Fibroblast of lung (primary cell): ENCODE measurements at regions not wholly inside any gene's neighbourhood (a gene's known extent, or its start where the extent isn't known, plus 50 kb on each side); places are given as distances from the start of the nearest gene placed in this dataset.

ENCODE experiments used
- DNase-seq, 2 donors: peaks; one replicate each; pipeline versions ENCODE4 v3.0.0 to v3.0.0-alpha.2; 2010; ENCODE audit warnings: low read depth in 2 of 2
- H2AFZ ChIP-seq: 2 replicates; pipeline ENCODE4 v1.5.1; 2012; ENCODE audit warnings: low read length, control low read depth, inconsistent platforms
- H3K27ac ChIP-seq: 2 replicates; pipeline ENCODE4 v1.5.1; 2011; ENCODE audit warnings: low read length, control low read depth; ENCODE audit not compliant: insufficient read depth
- H3K27me3 ChIP-seq: 2 replicates; pipeline ENCODE4 v1.5.1; 2011; ENCODE audit warnings: mild to moderate bottlenecking, low read length; ENCODE audit not compliant: control insufficient read depth, insufficient read depth
- H3K36me3 ChIP-seq: 2 replicates; pipeline ENCODE4 v1.5.1; 2011; ENCODE audit warnings: low read length; ENCODE audit not compliant: control insufficient read depth, insufficient read depth
- H3K4me1 ChIP-seq: 2 replicates; pipeline ENCODE4 v1.5.1; 2011; ENCODE audit warnings: low read length; ENCODE audit not compliant: control insufficient read depth, insufficient read depth; ENCODE audit errors: extremely low read depth
- H3K4me2 ChIP-seq: 2 replicates; pipeline ENCODE4 v1.5.1; 2011; ENCODE audit warnings: low read length, control low read depth; ENCODE audit not compliant: insufficient read depth; ENCODE audit errors: extremely low read depth
- H3K4me3 ChIP-seq, 4 experiments: fragments of 200-600 bp in 1 of 4; sonication (generic) in 1 of 4; replicated peaks in 1 of 4; 2 replicates each; pipeline ENCODE4 v1.5.1; 2011 to 2016; ENCODE audit warnings: low read length in 4 of 4, low read depth in 3 of 4, mild to moderate bottlenecking in 3 of 4, control low read depth in 2 of 4, inconsistent platforms in 1 of 4, mixed read lengths in 1 of 4; ENCODE audit not compliant: insufficient read depth in 1 of 4; ENCODE audit errors: control extremely low read depth in 1 of 4
- H3K79me2 ChIP-seq: 2 replicates; pipeline ENCODE4 v1.5.1; 2012; ENCODE audit warnings: mild to moderate bottlenecking, low read length, inconsistent platforms; ENCODE audit not compliant: control insufficient read depth, insufficient read depth
- H3K9ac ChIP-seq: 2 replicates; pipeline ENCODE4 v1.5.1; 2011; ENCODE audit warnings: mild to moderate bottlenecking, low read length, control low read depth; ENCODE audit not compliant: insufficient read depth
- H3K9me3 ChIP-seq: 2 replicates; pipeline ENCODE4 v1.5.1; 2012; ENCODE audit warnings: low read depth, low read length; ENCODE audit not compliant: control insufficient read depth, insufficient read depth
- H4K20me1 ChIP-seq: 2 replicates; pipeline ENCODE4 v1.5.1; 2011; ENCODE audit warnings: low read length; ENCODE audit not compliant: control insufficient read depth, insufficient read depth; ENCODE audit errors: extremely low read depth
- EZH2 ChIP-seq: IDR thresholded peaks from 2 replicates; pipeline ENCODE4 v1.5.1; 2012; ENCODE audit warnings: low read length, control low read depth, mild to moderate bottlenecking; ENCODE audit errors: missing control alignments
- TF ChIP-seq, protein P1 (sequence below), 2 donors: IDR thresholded peaks in 1 of 2; conservative IDR thresholded peaks in 1 of 2; 1 replicate in 1 of 2; 2 replicates in 1 of 2; pipeline ENCODE4 v1.5.1; 2011 to 2012; ENCODE audit warnings: low read length in 2 of 2, control low read depth in 1 of 2, inconsistent platforms in 1 of 2, low read depth in 1 of 2, mild to moderate bottlenecking in 1 of 2

- H3K79me2 ChIP-seq, result no peaks in the 10 kb centered on the region
- H3K4me2 ChIP-seq, result no peak overlapping the region
- no peaks in the 10 kb centered on the region for H4K20me1 ChIP-seq
- no peaks in the 10 kb centered on the region for H3K27me3 ChIP-seq
- H2AFZ ChIP-seq, result no peak overlapping the region
- no peaks in the 10 kb centered on the region for H3K9me3 ChIP-seq
- H3K9ac ChIP-seq, result no peak overlapping the region
- no peak for TF ChIP-seq EZH2
- TF ChIP-seq, protein P1, sequence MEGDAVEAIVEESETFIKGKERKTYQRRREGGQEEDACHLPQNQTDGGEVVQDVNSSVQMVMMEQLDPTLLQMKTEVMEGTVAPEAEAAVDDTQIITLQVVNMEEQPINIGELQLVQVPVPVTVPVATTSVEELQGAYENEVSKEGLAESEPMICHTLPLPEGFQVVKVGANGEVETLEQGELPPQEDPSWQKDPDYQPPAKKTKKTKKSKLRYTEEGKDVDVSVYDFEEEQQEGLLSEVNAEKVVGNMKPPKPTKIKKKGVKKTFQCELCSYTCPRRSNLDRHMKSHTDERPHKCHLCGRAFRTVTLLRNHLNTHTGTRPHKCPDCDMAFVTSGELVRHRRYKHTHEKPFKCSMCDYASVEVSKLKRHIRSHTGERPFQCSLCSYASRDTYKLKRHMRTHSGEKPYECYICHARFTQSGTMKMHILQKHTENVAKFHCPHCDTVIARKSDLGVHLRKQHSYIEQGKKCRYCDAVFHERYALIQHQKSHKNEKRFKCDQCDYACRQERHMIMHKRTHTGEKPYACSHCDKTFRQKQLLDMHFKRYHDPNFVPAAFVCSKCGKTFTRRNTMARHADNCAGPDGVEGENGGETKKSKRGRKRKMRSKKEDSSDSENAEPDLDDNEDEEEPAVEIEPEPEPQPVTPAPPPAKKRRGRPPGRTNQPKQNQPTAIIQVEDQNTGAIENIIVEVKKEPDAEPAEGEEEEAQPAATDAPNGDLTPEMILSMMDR (conservative IDR thresholded peaks at IDR 0.05 in 1 of 2, IDR thresholded peaks at IDR 0.05 in 1 of 2; ENCODE audit: low read depth in 1 of 2, low read length in 2 of 2), result no peak
- DNase-seq, result peak in 1 of 2 donors; percentile 87
- no peak overlapping the region for H3K27ac ChIP-seq
- H3K4me1 ChIP-seq, result no peaks in the 10 kb centered on the region
- H3K36me3 ChIP-seq, result no peaks in the 10 kb centered on the region
- H3K4me3 ChIP-seq, result no peak overlapping the region
These were observed 240.2 kb upstream of the GRIA3 start for GRCh38 chrX:122943918-122944317.

GRCh38 chrX:122945328-122945727, 238.8 kb upstream of the GRIA3 start:
- DNase-seq, result peak in 1 of 2 donors; percentile 6
- H3K9me3 ChIP-seq, result no peaks in the 10 kb centered on the region
- H3K4me2 ChIP-seq, result no peak overlapping the region
- no peaks in the 10 kb centered on the region for H4K20me1 ChIP-seq
- no peaks in the 10 kb centered on the region for H3K36me3 ChIP-seq
- no peak overlapping the region for H2AFZ ChIP-seq
- H3K4me3 ChIP-seq, result no peak overlapping the region
- H3K79me2 ChIP-seq, result no peaks in the 10 kb centered on the region
- H3K27me3 ChIP-seq, result no peaks in the 10 kb centered on the region
- no peak overlapping the region for H3K27ac ChIP-seq
- H3K4me1 ChIP-seq, result no peaks in the 10 kb centered on the region
- no peak for TF ChIP-seq EZH2
- TF ChIP-seq, protein P1 (conservative IDR thresholded peaks at IDR 0.05 in 1 of 2, IDR thresholded peaks at IDR 0.05 in 1 of 2; ENCODE audit: low read depth in 1 of 2, low read length in 2 of 2), result no peak
- no peak overlapping the region for H3K9ac ChIP-seq

DNA sequence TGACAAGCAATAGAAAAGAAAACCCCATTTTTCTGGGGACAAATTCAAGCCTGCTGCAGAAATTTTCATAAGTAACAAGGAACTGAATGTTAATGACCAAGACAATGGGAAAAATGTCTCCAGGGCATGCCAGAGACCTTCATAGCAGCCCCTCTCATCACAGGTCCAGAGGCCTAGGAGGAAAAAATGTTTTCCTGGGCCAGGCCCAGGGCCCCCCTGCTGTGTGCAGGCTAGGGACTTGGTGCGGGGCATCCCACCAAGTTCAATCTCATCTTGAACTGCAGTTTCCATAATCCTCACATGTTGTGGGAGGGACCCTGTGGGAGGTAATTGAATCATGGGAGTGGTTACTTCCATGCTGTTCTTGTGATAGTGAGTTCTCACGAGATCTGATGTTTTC, 211.5 kb upstream of the GRIA3 start:
- Histone ChIP-seq H3K9me3 (no peaks in the 10 kb centered on the region), H2AFZ (no peak overlapping the region), H3K36me3 (no peaks in the 10 kb centered on the region), H3K79me2 (no peaks in the 10 kb centered on the region), H3K27ac (no peak overlapping the region), H3K9ac (no peak overlapping the region), H3K27me3 (no peaks in the 10 kb centered on the region), H3K4me1 (no peaks in the 10 kb centered on the region), H4K20me1 (no peaks in the 10 kb centered on the region), H3K4me2 (no peak overlapping the region), H3K4me3 (no peak overlapping the region)
- TF ChIP-seq, protein P1 (conservative IDR thresholded peaks at IDR 0.05 in 1 of 2, IDR thresholded peaks at IDR 0.05 in 1 of 2; ENCODE audit: low read depth in 1 of 2, low read length in 2 of 2), result no peak
- TF ChIP-seq EZH2, result no peak
- DNase-seq, result no peak
